ENCODE measurements at regions not wholly inside any gene's neighbourhood (a gene's known extent, or its start where the extent isn't known, plus 50 kb on each side); places are given as distances from the start of the nearest gene placed in this dataset.

- no peak for FAIRE-seq
Measured at GRCh38 chr11:109752212-109752825, 330.3 kb downstream of the C11orf87 start.

GRCh38 chr11:109756521-109756920 lies 334.5 kb downstream of the C11orf87 start:
- FAIRE-seq: no peak

- FAIRE-seq: no peak
Measured at GRCh38 chr11:109756951-109757350, 335.0 kb downstream of the C11orf87 start.

- FAIRE-seq: no peak
Measured at GRCh38 chr11:109762546-109762945, 330.6 kb upstream of the ZC3H12C start.

GRCh38 chr11:109765709-109766311 lies 327.4 kb upstream of the ZC3H12C start:
- FAIRE-seq: no peak

- no peak for FAIRE-seq
Measured at GRCh38 chr11:109769858-109770257, 323.3 kb upstream of the ZC3H12C start.

- FAIRE-seq: no peak
Measured at GRCh38 chr11:109770323-109770722, 322.9 kb upstream of the ZC3H12C start.

- no peak for FAIRE-seq
Measured at GRCh38 chr11:109772892-109773291, 320.3 kb upstream of the ZC3H12C start.

GRCh38 chr11:109775686-109776085 lies 317.5 kb upstream of the ZC3H12C start:
- FAIRE-seq: no peak

- no peak for FAIRE-seq
Measured at GRCh38 chr11:109783014-109783413, 310.2 kb upstream of the ZC3H12C start.

- FAIRE-seq: no peak
Measured at GRCh38 chr11:109783840-109784239, 309.4 kb upstream of the ZC3H12C start.

GRCh38 chr11:109784536-109784935 lies 308.7 kb upstream of the ZC3H12C start:
- FAIRE-seq: no peak

- no peak for FAIRE-seq
Measured at GRCh38 chr11:109785198-109785597, 308.0 kb upstream of the ZC3H12C start.

GRCh38 chr11:109785714-109786113 lies 307.5 kb upstream of the ZC3H12C start:
- no peak for FAIRE-seq

- no peak for FAIRE-seq
Measured at GRCh38 chr11:109788948-109789490, 304.2 kb upstream of the ZC3H12C start.

GRCh38 chr11:109789901-109790300 lies 303.3 kb upstream of the ZC3H12C start:
- FAIRE-seq: no peak

- no peak for FAIRE-seq
Measured at GRCh38 chr11:109791337-109791736, 301.9 kb upstream of the ZC3H12C start.

GRCh38 chr11:109794501-109794900 lies 298.7 kb upstream of the ZC3H12C start:
- no peak for FAIRE-seq

GRCh38 chr11:109795234-109795633 lies 298.0 kb upstream of the ZC3H12C start:
- no peak for FAIRE-seq

GRCh38 chr11:109796253-109796652 lies 296.9 kb upstream of the ZC3H12C start:
- no peak for FAIRE-seq

- FAIRE-seq: no peak
Measured at GRCh38 chr11:109798521-109798920, 294.7 kb upstream of the ZC3H12C start.

GRCh38 chr11:109799604-109800003 lies 293.6 kb upstream of the ZC3H12C start:
- no peak for FAIRE-seq

GRCh38 chr11:109804911-109805310 lies 288.3 kb upstream of the ZC3H12C start:
- no peak for FAIRE-seq

GRCh38 chr11:109806205-109806604 lies 287.0 kb upstream of the ZC3H12C start:
- no peak for FAIRE-seq

GRCh38 chr11:109808569-109808968 lies 284.6 kb upstream of the ZC3H12C start:
- FAIRE-seq: no peak

Data from G401.6 (cell line).